ENCODE measurements at regions not wholly inside any gene's neighbourhood (a gene's known extent, or its start where the extent isn't known, plus 50 kb on each side); places are given as distances from the start of the nearest gene placed in this dataset.

GRCh38 chr6:71531841-71532240, 243.2 kb downstream of the OGFRL1 start:
- Histone ChIP-seq H3K4me2 (ENCODE audit: insufficient read depth, low read length) (no peak overlapping the region), H3K9me1 (replicated peaks; ENCODE audit: control insufficient read depth, extremely low read depth, insufficient read depth, low read length) (no peaks in the 10 kb centered on the region), H3K9me3 (replicated peaks; ENCODE audit: control insufficient read depth, insufficient read depth, low read length) (no peaks in the 10 kb centered on the region), H3K36me3 (ENCODE audit: control insufficient read depth in 2 of 2, extremely low read depth in 1 of 2, insufficient read depth in 2 of 2, low read length in 2 of 2) (no peaks in the 10 kb centered on the region), H3K27me3 (ENCODE audit: control insufficient read depth in 2 of 2, insufficient read depth in 2 of 2, low read length in 2 of 2) (peaks cover 9 to 12% of the 10 kb centered on the region in 2 experiments), H2AFZ (ENCODE audit: low read depth, low read length) (no peak overlapping the region), H3K27ac (ENCODE audit: insufficient read depth, low read depth, low read length) (no peak overlapping the region), H3K9ac (replicated peaks; ENCODE audit: extremely low read depth, insufficient read depth, low read length) (no peak overlapping the region), H4K20me1 (replicated peaks; ENCODE audit: control insufficient read depth, extremely low read depth, insufficient read depth, low read length) (no peaks in the 10 kb centered on the region), H3K79me2 (ENCODE audit: control insufficient read depth, insufficient read depth, low read length) (no peaks in the 10 kb centered on the region), H3K4me3 (replicated peaks in 1 of 3; ENCODE audit: insufficient read depth in 1 of 3, low read depth in 1 of 3, low read length in 3 of 3) (no peak overlapping the region), H3K4me1 (ENCODE audit: control insufficient read depth, extremely low read depth, insufficient read depth, low read length) (peaks cover 8% of the 10 kb centered on the region)
- dilution Hi-C loops (cut with MboI; ENCODE audit: extremely low pct_ligation_motif_present, low sequenced_read_pairs): no loop called here
- intact Hi-C loops (cut with micrococcal nuclease): loop anchor here (2.0 kb wide), 1 partner anchor 53 kb away; no protein-coding TSS in a partner anchor
- TF ChIP-seq JUN (IDR thresholded peaks at IDR 0.05; ENCODE audit: borderline replicate concordance, insufficient read depth, insufficient read length, low read depth) (no peak), POLR2AphosphoS5 (IDR thresholded peaks at IDR 0.05; ENCODE audit: insufficient read depth, low read depth, low read length) (no peak), GATA2 (IDR thresholded peaks at IDR 0.05; ENCODE audit: insufficient read depth, insufficient read length, low read depth, low read length) (no peak), FOS (IDR thresholded peaks at IDR 0.05; ENCODE audit: borderline replicate concordance, insufficient read depth, low read length) (no peak)
- FAIRE-seq (no peak), DNase-seq (ENCODE audit: low read depth, low spot score) (no peak)
- ChIA-PET POLR2A (no interaction called here), CTCF (interaction anchor here (1.1 to 2.5 kb wide), 4 partner anchors 9 to 554 kb away, joined by 3 to 22 read pairs (median 10); no protein-coding TSS in a partner anchor)
- no TSS peak for BruUV-seq (replicated peaks)

- intact Hi-C loops (cut with micrococcal nuclease): loop anchor here (1.0 to 2.0 kb wide), 2 partner anchors 55 to 551 kb away; no protein-coding TSS in a partner anchor
- TF ChIP-seq EZH2 (IDR thresholded peaks at IDR 0.05; ENCODE audit: borderline replicate concordance, low read depth, low read length, severe bottlenecking): no peak
- TF ChIP-seq CTCF (IDR thresholded peaks at IDR 0.05; ENCODE audit: extremely low read depth in 1 of 2, insufficient read depth in 1 of 2, low read depth in 1 of 2, low read length in 2 of 2): peak; percentile 33 to 42
- Histone ChIP-seq H2AFZ (ENCODE audit: low read depth, low read length) (no peak overlapping the region), H3K9ac (replicated peaks; ENCODE audit: extremely low read depth, insufficient read depth, low read length) (no peak overlapping the region), H3K36me3 (ENCODE audit: control insufficient read depth in 2 of 2, extremely low read depth in 1 of 2, insufficient read depth in 2 of 2, low read length in 2 of 2) (no peaks in the 10 kb centered on the region), H3K4me3 (replicated peaks in 1 of 3; ENCODE audit: insufficient read depth in 1 of 3, low read depth in 1 of 3, low read length in 3 of 3) (no peak overlapping the region), H3K9me1 (replicated peaks; ENCODE audit: control insufficient read depth, extremely low read depth, insufficient read depth, low read length) (no peaks in the 10 kb centered on the region), H3K9me3 (replicated peaks; ENCODE audit: control insufficient read depth, insufficient read depth, low read length) (no peaks in the 10 kb centered on the region), H4K20me1 (replicated peaks; ENCODE audit: control insufficient read depth, extremely low read depth, insufficient read depth, low read length) (no peaks in the 10 kb centered on the region), H3K4me2 (ENCODE audit: insufficient read depth, low read length) (no peak overlapping the region), H3K4me1 (ENCODE audit: control insufficient read depth, extremely low read depth, insufficient read depth, low read length) (no peaks in the 10 kb centered on the region), H3K27me3 (ENCODE audit: control insufficient read depth in 2 of 2, insufficient read depth in 2 of 2, low read length in 2 of 2) (peaks cover 9 to 14% of the 10 kb centered on the region in 2 experiments), H3K27ac (ENCODE audit: insufficient read depth, low read depth, low read length) (no peak overlapping the region), H3K79me2 (ENCODE audit: control insufficient read depth, insufficient read depth, low read length) (no peaks in the 10 kb centered on the region)
- dilution Hi-C loops (cut with MboI; ENCODE audit: extremely low pct_ligation_motif_present, low sequenced_read_pairs): no loop called here
- DNase-seq (ENCODE audit: low read depth, low spot score): peak; percentile 36
- no peak for FAIRE-seq
- ChIA-PET CTCF (no interaction called here), POLR2A (no interaction called here)
- BruUV-seq (replicated peaks): no TSS peak
Measured at GRCh38 chr6:71533939-71534379, 245.3 kb downstream of the OGFRL1 start.
